ENCODE measurements at regions not wholly inside any gene's neighbourhood (a gene's known extent, or its start where the extent isn't known, plus 50 kb on each side); places are given as distances from the start of the nearest gene placed in this dataset.

DNA sequence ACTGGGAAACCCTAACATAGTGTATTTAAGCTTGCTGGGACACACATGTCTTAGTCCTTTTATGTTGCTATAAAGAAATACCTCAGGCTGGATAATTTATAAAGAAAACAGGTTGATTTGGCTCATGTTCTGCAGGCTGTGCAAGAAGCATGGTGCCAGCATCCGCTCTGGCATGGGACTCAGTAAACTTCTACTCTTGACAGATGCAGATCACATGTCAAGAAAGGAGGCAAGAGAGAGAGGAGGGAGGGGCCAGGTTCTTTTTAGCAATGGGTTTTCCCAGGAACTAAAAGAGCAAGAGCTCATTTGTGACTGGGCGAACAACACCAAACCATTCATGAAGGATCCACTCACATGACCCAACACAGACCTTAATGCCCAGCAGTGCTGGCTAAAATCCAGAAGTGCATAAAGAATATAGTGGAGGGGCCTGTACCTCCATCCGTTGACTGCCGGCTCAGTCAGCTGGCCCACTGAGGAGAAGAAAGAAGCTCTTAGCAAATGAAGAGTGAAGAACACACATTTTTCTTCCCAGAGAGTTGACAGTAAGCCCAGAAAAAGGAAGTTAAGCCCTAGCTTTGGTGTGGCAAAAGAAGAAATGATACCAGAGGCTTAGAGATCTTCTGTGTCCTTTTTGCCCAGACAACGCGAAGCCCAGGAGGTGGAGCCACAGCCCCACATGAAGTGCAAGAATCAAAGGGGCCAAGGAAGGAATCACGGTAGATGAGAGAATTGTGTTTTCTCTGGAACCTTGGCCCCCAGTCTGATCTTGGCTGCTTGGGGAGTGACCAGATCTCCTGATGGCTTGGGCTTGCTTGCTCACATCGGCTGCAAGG lies 183.5 kb upstream of the FAM98A start:
- H3K36me3 ChIP-seq (ENCODE audit: low read length), result no peaks in the 10 kb centered on the region
- no peak for TF ChIP-seq EZH2phosphoT487 (conservative IDR thresholded peaks at IDR 0.05; ENCODE audit: low read length)
- TF ChIP-seq, protein P1, sequence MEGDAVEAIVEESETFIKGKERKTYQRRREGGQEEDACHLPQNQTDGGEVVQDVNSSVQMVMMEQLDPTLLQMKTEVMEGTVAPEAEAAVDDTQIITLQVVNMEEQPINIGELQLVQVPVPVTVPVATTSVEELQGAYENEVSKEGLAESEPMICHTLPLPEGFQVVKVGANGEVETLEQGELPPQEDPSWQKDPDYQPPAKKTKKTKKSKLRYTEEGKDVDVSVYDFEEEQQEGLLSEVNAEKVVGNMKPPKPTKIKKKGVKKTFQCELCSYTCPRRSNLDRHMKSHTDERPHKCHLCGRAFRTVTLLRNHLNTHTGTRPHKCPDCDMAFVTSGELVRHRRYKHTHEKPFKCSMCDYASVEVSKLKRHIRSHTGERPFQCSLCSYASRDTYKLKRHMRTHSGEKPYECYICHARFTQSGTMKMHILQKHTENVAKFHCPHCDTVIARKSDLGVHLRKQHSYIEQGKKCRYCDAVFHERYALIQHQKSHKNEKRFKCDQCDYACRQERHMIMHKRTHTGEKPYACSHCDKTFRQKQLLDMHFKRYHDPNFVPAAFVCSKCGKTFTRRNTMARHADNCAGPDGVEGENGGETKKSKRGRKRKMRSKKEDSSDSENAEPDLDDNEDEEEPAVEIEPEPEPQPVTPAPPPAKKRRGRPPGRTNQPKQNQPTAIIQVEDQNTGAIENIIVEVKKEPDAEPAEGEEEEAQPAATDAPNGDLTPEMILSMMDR (IDR thresholded peaks at IDR 0.05; ENCODE audit: insufficient read depth, low read length, poor library complexity, severe bottlenecking), result no peak
- H3K4me3 ChIP-seq (ENCODE audit: insufficient read depth, low read length, poor library complexity, severe bottlenecking), result no peak overlapping the region
- H3F3A ChIP-seq (ENCODE audit: insufficient read depth), result no peaks in the 10 kb centered on the region
- no peaks in the 10 kb centered on the region for H3K79me2 ChIP-seq (ENCODE audit: insufficient read depth, low read length)
- H4K20me1 ChIP-seq (ENCODE audit: low read depth, low read length), result no peaks in the 10 kb centered on the region
- no peaks in the 10 kb centered on the region for H3K27me3 ChIP-seq (ENCODE audit: low read length)
- no peak overlapping the region for H2AFZ ChIP-seq (ENCODE audit: low read depth, low read length, severe bottlenecking)
- no peak overlapping the region for H3K27ac ChIP-seq (ENCODE audit: low read depth, low read length)
- no peak overlapping the region for H3K4me2 ChIP-seq (ENCODE audit: low read depth, low read length, poor library complexity, severe bottlenecking)
- H3K9me3 ChIP-seq (ENCODE audit: insufficient read depth, low read length), result no peaks in the 10 kb centered on the region
- H3K9ac ChIP-seq (ENCODE audit: low read length), result no peak overlapping the region
- H3K9me2 ChIP-seq (replicated peaks; ENCODE audit: insufficient read depth, low read length), result no peaks in the 10 kb centered on the region

GRCh38 chr2:33777786-33778185 lies 178.7 kb upstream of the FAM98A start:
- no peaks in the 10 kb centered on the region for H3K36me3 ChIP-seq (ENCODE audit: low read length)
- no peak overlapping the region for H3K4me3 ChIP-seq (ENCODE audit: insufficient read depth, low read length, poor library complexity, severe bottlenecking)
- H3K9me2 ChIP-seq (replicated peaks; ENCODE audit: insufficient read depth, low read length), result no peaks in the 10 kb centered on the region
- no peak overlapping the region for H3K9ac ChIP-seq (ENCODE audit: low read length)
- H3K79me2 ChIP-seq (ENCODE audit: insufficient read depth, low read length), result no peaks in the 10 kb centered on the region
- no peaks in the 10 kb centered on the region for H3F3A ChIP-seq (ENCODE audit: insufficient read depth)
- H3K27me3 ChIP-seq (ENCODE audit: low read length), result no peaks in the 10 kb centered on the region
- no peak overlapping the region for H3K4me2 ChIP-seq (ENCODE audit: low read depth, low read length, poor library complexity, severe bottlenecking)
- H2AFZ ChIP-seq (ENCODE audit: low read depth, low read length, severe bottlenecking), result no peak overlapping the region
- no peaks in the 10 kb centered on the region for H3K9me3 ChIP-seq (ENCODE audit: insufficient read depth, low read length)
- TF ChIP-seq, protein P1 (IDR thresholded peaks at IDR 0.05; ENCODE audit: insufficient read depth, low read length, poor library complexity, severe bottlenecking), result no peak
- TF ChIP-seq EZH2phosphoT487 (conservative IDR thresholded peaks at IDR 0.05; ENCODE audit: low read length), result no peak
- H4K20me1 ChIP-seq (ENCODE audit: low read depth, low read length), result no peaks in the 10 kb centered on the region
- no peak overlapping the region for H3K27ac ChIP-seq (ENCODE audit: low read depth, low read length)

DNA sequence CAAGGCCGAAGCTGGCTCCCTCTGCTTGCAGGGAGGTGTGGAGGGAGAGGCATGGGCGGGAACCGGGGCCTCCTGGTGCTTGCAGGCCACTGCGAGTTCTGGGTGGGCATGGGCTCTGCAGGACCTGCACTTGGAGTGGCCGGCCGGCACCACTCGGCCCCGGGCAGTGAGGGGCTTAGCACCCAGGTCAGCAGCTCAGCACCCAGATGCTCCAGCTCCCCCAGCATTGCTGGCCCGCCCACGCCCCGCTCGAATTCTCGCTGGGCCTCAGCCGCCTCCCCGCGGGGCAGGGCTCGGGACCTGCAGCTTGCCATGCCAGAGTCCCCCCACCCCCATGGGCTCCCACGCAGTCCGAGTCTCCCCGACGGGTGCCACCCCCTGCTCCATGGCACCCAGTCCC lies 176.2 kb upstream of the FAM98A start:
- Histone ChIP-seq H4K20me1 (ENCODE audit: low read depth, low read length) (no peaks in the 10 kb centered on the region), H3K9me2 (replicated peaks; ENCODE audit: insufficient read depth, low read length) (no peaks in the 10 kb centered on the region), H3K4me2 (ENCODE audit: low read depth, low read length, poor library complexity, severe bottlenecking) (no peak overlapping the region), H3K27ac (ENCODE audit: low read depth, low read length) (no peak overlapping the region), H3K27me3 (ENCODE audit: low read length) (no peaks in the 10 kb centered on the region), H3K9me3 (ENCODE audit: insufficient read depth, low read length) (no peaks in the 10 kb centered on the region), H3K4me3 (ENCODE audit: insufficient read depth, low read length, poor library complexity, severe bottlenecking) (no peak overlapping the region), H2AFZ (ENCODE audit: low read depth, low read length, severe bottlenecking) (no peak overlapping the region), H3K36me3 (ENCODE audit: low read length) (no peaks in the 10 kb centered on the region), H3K9ac (ENCODE audit: low read length) (no peak overlapping the region), H3K79me2 (ENCODE audit: insufficient read depth, low read length) (no peaks in the 10 kb centered on the region), H3F3A (ENCODE audit: insufficient read depth) (no peaks in the 10 kb centered on the region)
- no peak for TF ChIP-seq EZH2phosphoT487 (conservative IDR thresholded peaks at IDR 0.05; ENCODE audit: low read length)
- TF ChIP-seq, protein P1 (IDR thresholded peaks at IDR 0.05; ENCODE audit: insufficient read depth, low read length, poor library complexity, severe bottlenecking), result no peak

All from SU-DHL-6 (cell line).